Thoracic aorta (tissue), 2 donors: ENCODE measurements at regions not wholly inside any gene's neighbourhood (a gene's known extent, or its start where the extent isn't known, plus 50 kb on each side); places are given as distances from the start of the nearest gene placed in this dataset.

Source experiments
- ATAC-seq: fragments of 150-250 bp; one replicate; pipeline ENCODE4 v1.8.0; 2017; ENCODE audit warnings: low read depth; ENCODE audit not compliant: insufficient number of reproducible peaks, low FRiP score
- DNase-seq: peaks from one replicate; pipeline ENCODE4 v3.0.0-alpha.2; 2020; ENCODE audit warnings: low spot score
- H3K27ac ChIP-seq, 2 donors: fragments of 200-600 bp; sonication (generic); 1 replicate in 1 of 2; 2 replicates in 1 of 2; pipeline ENCODE4 v1.5.1; 2016; ENCODE audit warnings: mild to moderate bottlenecking in 2 of 2, moderate library complexity in 2 of 2
- H3K27me3 ChIP-seq: fragments of 200-600 bp; sonication (generic); replicated peaks from 2 replicates; pipeline ENCODE4 v1.6.0; 2016; ENCODE audit warnings: mild to moderate bottlenecking; ENCODE audit not compliant: insufficient read depth
- H3K36me3 ChIP-seq: fragments of 200-600 bp; sonication (generic); one replicate; pipeline ENCODE4 v1.5.1; 2016
- H3K4me1 ChIP-seq, 2 donors: fragments of 200-600 bp; sonication (generic); 1 replicate in 1 of 2; 2 replicates in 1 of 2; pipeline versions ENCODE4 v1.5.1 to v1.6.0; 2016; ENCODE audit warnings: low read depth in 2 of 2, mild to moderate bottlenecking in 1 of 2; ENCODE audit not compliant: control insufficient read depth in 1 of 2
- H3K4me3 ChIP-seq: fragments of 200-600 bp; sonication (generic); 2 replicates; pipeline ENCODE4 v1.5.1; 2016; ENCODE audit warnings: mild to moderate bottlenecking
- H3K9me3 ChIP-seq: fragments of 200-600 bp; sonication (generic); 2 replicates; pipeline ENCODE4 v1.5.1; 2016
- TF ChIP-seq, protein P1 (sequence below): fragments of 200-600 bp; sonication (generic); IDR thresholded peaks from one replicate; pipeline ENCODE4 v1.5.1; 2019; ENCODE audit warnings: antibody characterized with exemption

DNA sequence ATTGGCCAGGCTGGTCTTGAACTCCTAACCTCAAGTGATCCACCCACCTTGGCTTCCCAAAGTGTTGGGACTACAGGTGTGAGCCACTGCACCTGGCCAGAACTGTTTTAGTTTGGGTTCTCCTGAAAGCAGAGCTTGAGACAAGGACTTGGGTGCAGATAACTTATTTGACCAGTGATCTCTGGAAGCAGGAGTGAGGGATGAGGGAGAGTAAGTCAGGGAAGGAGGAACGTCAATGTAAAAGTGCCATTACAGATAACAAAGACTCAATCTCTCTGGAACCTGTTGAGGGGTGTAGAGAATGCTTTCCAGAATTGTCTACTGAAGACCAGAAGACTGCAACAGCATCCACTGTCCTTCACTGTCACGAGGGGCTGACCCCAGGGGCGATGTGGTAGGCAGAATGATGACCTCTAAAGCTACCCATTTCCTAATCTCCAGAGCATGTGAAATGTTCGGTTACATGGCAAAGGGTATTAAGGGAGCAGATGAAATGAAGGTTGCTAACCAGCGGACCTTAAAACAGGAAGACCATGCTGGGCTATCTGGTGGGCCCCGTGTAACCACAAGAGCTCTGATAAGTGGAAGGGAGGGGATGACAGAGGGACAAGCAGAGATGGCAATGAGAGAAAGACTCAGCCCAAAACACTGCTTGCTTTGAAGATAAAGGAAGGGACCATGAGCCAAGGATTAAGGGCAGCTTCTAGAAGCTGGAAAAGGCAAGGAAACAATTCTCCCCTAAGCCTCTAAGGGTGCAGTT is 207.8 kb downstream of the RBM19 start:
- Histone ChIP-seq H3K36me3 (no peaks in the 10 kb centered on the region), H3K4me1 (no peaks in the 10 kb centered on the region), H3K27me3 (no peaks in the 10 kb centered on the region), H3K4me3 (no peak overlapping the region), H3K27ac (no peak overlapping the region), H3K9me3 (no peaks in the 10 kb centered on the region)
- TF ChIP-seq, protein P1, sequence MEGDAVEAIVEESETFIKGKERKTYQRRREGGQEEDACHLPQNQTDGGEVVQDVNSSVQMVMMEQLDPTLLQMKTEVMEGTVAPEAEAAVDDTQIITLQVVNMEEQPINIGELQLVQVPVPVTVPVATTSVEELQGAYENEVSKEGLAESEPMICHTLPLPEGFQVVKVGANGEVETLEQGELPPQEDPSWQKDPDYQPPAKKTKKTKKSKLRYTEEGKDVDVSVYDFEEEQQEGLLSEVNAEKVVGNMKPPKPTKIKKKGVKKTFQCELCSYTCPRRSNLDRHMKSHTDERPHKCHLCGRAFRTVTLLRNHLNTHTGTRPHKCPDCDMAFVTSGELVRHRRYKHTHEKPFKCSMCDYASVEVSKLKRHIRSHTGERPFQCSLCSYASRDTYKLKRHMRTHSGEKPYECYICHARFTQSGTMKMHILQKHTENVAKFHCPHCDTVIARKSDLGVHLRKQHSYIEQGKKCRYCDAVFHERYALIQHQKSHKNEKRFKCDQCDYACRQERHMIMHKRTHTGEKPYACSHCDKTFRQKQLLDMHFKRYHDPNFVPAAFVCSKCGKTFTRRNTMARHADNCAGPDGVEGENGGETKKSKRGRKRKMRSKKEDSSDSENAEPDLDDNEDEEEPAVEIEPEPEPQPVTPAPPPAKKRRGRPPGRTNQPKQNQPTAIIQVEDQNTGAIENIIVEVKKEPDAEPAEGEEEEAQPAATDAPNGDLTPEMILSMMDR = no peak
- DNase-seq (no peak), ATAC-seq (no peak)

DNA sequence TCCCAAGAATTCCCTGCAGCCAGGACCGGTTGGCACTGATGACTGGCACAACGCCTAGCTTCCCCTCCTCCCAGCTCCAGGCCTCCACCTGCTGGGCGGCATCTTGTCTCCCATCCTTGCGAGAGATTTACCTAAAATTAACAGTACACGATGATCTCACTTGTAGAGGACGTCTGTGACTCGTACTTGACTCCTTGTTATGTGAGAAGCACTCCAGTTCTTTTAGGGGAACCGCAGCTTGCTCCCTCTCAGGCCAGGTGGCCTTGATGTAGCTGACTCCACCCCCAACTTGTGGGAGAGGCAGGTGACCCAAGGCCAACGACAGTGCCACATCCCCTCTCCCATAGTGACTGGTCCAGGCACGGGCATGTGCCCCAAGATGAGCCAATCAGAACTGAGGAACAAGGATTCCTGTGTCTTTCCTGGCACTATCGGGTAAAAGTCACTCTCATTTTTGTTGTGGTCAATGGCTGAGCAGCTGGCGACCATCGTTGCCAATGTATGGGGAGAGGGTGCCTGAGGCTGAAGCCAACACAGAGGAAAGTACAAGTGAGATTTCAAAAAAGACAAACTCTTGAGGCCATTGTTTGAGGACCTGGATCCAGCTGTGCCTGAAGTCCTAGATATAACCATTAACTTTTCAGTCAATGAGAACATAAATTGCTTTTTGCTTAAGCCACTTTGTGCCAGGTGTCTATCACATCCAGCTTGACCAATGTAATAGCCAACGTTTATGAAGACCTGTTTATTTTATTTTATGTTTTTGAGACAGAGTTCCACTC is 208.7 kb downstream of the RBM19 start:
- no peaks in the 10 kb centered on the region for H3K36me3 ChIP-seq
- H3K27ac ChIP-seq = no peak overlapping the region
- DNase-seq = no peak
- no peaks in the 10 kb centered on the region for H3K4me1 ChIP-seq
- TF ChIP-seq, protein P1 = no peak
- H3K27me3 ChIP-seq = no peaks in the 10 kb centered on the region
- H3K4me3 ChIP-seq = no peak overlapping the region
- ATAC-seq = no peak
- H3K9me3 ChIP-seq = no peaks in the 10 kb centered on the region

DNA sequence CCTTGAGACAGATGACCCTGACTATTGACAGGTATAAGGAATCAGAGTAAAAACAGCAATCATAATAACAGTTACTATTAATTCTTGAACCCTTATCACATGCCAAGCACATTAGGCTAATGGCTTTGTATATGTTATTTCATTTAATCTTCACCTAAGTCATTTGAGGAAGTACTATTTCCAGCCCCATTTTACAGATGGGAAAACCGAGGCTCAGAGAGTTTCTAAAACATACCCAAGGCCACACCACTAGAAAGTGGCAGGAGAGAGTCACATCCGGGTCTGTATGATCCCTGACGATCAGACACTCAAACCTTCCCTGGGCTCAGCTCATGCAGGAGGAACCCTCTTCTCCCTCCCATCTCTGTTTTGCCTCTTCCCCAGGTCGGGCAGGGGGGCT is 209.5 kb downstream of the RBM19 start:
- H3K9me3 ChIP-seq = no peaks in the 10 kb centered on the region
- no peaks in the 10 kb centered on the region for H3K36me3 ChIP-seq
- no peak overlapping the region for H3K4me3 ChIP-seq
- DNase-seq = no peak
- ATAC-seq = no peak
- H3K4me1 ChIP-seq = no peaks in the 10 kb centered on the region
- H3K27ac ChIP-seq = no peak overlapping the region
- TF ChIP-seq, protein P1 = no peak
- H3K27me3 ChIP-seq = no peaks in the 10 kb centered on the region

DNA sequence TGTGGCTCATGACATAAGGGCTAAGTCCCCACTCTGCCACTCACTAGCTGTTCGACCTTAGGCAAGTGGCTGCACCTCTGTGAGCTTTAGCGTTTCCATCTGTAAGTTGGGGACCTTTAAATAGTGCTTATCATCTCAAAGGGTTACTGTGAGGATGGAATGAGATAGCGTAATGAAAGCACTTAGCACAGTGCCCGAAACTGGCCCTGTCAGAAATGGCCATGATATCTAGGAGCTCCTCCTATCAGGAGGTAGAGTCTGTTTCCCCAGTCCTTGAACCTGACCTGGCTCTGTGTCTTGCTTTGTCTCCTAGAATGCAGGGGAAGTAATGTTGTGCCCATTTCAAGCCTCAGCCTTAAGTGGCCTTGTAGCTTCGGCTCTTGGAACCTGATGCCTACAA is 211.0 kb downstream of the RBM19 start:
- no peaks in the 10 kb centered on the region for H3K27me3 ChIP-seq

DNA sequence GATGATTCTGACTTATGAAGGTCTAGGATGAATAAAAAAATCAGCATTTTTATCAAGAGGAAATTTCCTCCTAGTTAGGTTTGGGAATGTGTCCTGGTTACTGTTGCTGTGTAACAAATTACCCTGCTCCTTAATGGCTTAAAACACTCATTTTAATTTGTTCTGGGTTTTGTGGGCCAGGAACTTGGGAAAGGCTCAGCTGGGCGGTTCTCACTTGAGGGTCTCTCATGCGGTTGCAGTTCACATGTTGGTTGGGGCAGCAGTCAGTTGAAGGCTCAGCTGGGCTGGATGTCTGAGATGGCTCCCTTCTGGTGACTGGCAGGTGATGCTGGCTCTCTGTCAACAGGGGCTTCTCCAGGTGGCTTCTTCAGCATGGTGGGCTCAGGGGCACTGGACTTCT is 214.6 kb downstream of the RBM19 start:
- H3K27ac ChIP-seq = no peak overlapping the region
- DNase-seq = no peak
- TF ChIP-seq, protein P1 = no peak
- H3K4me3 ChIP-seq = no peak overlapping the region
- no peaks in the 10 kb centered on the region for H3K4me1 ChIP-seq
- H3K36me3 ChIP-seq = no peaks in the 10 kb centered on the region
- H3K9me3 ChIP-seq = no peaks in the 10 kb centered on the region
- ATAC-seq = no peak
- H3K27me3 ChIP-seq = no peaks in the 10 kb centered on the region

More for the DNA sequence above, 211.0 kb downstream of the RBM19 start:
- no peak overlapping the region for H3K4me3 ChIP-seq
- DNase-seq (no peak), ATAC-seq (no peak)
- H3K27ac ChIP-seq = no peak overlapping the region
- H3K9me3 ChIP-seq = no peaks in the 10 kb centered on the region
- TF ChIP-seq, protein P1 = no peak
- no peaks in the 10 kb centered on the region for H3K4me1 ChIP-seq
- H3K36me3 ChIP-seq = no peaks in the 10 kb centered on the region
